VCaP (cell line): ENCODE measurements at regions not wholly inside any gene's neighbourhood (a gene's known extent, or its start where the extent isn't known, plus 50 kb on each side); places are given as distances from the start of the nearest gene placed in this dataset.
A peak's percentile ranks its signal among the peaks of the same experiment; 100 is the strongest.

Experiments used
- H3K27ac ChIP-seq: fragments of 450-650 bp; 2 replicates; pipeline ENCODE4 v1.5.1; 2017
- CTCF ChIP-seq: fragments of 450-650 bp; conservative IDR thresholded peaks from 2 replicates; pipeline ENCODE4 v1.5.1; 2017; ENCODE audit warnings: mild to moderate bottlenecking, moderate library complexity

- H3K27ac ChIP-seq = no peak overlapping the region; the same call in 1 of the 2 replicates
- no peak for TF ChIP-seq CTCF
These were observed 148.2 kb downstream of the TLE3 start for GRCh38 chr15:69949485-69949884.

GRCh38 chr15:69951256-69951897, 146.3 kb downstream of the TLE3 start:
- no peak for TF ChIP-seq CTCF
- H3K27ac ChIP-seq = peak overlapping the region; percentile 88

GRCh38 chr15:69951898-69952555, 145.7 kb downstream of the TLE3 start:
- TF ChIP-seq CTCF = peak; percentile 53

GRCh38 chr15:69953051-69953450, 144.7 kb downstream of the TLE3 start:
- no peak for TF ChIP-seq CTCF
- H3K27ac ChIP-seq = peak overlapping the region; percentile 88

More at GRCh38 chr15:69951898-69952555, 145.7 kb downstream of the TLE3 start:
- H3K27ac ChIP-seq = peak overlapping the region; percentile 88

- peak overlapping the region; percentile 88; the same call in 1 of the 2 replicates for H3K27ac ChIP-seq
- no peak for TF ChIP-seq CTCF
These were observed 143.9 kb downstream of the TLE3 start for GRCh38 chr15:69953816-69954215.

GRCh38 chr15:69954666-69955065, 143.1 kb downstream of the TLE3 start:
- TF ChIP-seq CTCF = no peak
- no peak overlapping the region; the same call in 1 of the 2 replicates for H3K27ac ChIP-seq

GRCh38 chr15:69955240-69955894, 142.3 kb downstream of the TLE3 start:
- no peak for TF ChIP-seq CTCF
- no peak overlapping the region; the same call in 1 of the 2 replicates for H3K27ac ChIP-seq
